ENCODE measurements at regions not wholly inside any gene's neighbourhood (a gene's known extent, or its start where the extent isn't known, plus 50 kb on each side); places are given as distances from the start of the nearest gene placed in this dataset.

- no peak overlapping the region for H3K27ac ChIP-seq
- TF ChIP-seq MYC (IDR thresholded peaks at IDR 0.05; ENCODE audit: borderline replicate concordance, low read length) (no peak), GATA3 (IDR thresholded peaks at IDR 0.05; ENCODE audit: borderline replicate concordance) (no peak), EHF (CRISPR knock-in tag; IDR thresholded peaks at IDR 0.05) (no peak), FOSL2 (IDR thresholded peaks at IDR 0.05) (no peak), FOSL2 (CRISPR knock-in tag; IDR thresholded peaks at IDR 0.05) (no peak), ELK1 (IDR thresholded peaks at IDR 0.05; ENCODE audit: low read depth, low read length) (no peak), MAZ (IDR thresholded peaks at IDR 0.05; ENCODE audit: borderline replicate concordance, low read depth, low read length) (no peak), REST (IDR thresholded peaks at IDR 0.05) (no peak), HOXB5 (CRISPR knock-in tag; IDR thresholded peaks at IDR 0.05) (no peak), ZSCAN20 (CRISPR knock-in tag; IDR thresholded peaks at IDR 0.05) (no peak), ESRRA (IDR thresholded peaks at IDR 0.05; ENCODE audit: borderline replicate concordance, low read length) (no peak), TP53 (CRISPR knock-in tag; IDR thresholded peaks at IDR 0.05) (no peak), BCL3 (IDR thresholded peaks at IDR 0.05) (no peak), HDAC2 (IDR thresholded peaks at IDR 0.05) (no peak), JUNB (IDR thresholded peaks at IDR 0.05) (no peak), RNF2 (IDR thresholded peaks at IDR 0.05; ENCODE audit: borderline replicate concordance, low read depth) (no peak), RCOR1 (IDR thresholded peaks at IDR 0.05; ENCODE audit: low read depth, low read length) (no peak), CBX8 (IDR thresholded peaks at IDR 0.05) (no peak), ZC3H11A (IDR thresholded peaks at IDR 0.05) (no peak), ZFP36 (IDR thresholded peaks at IDR 0.05; ENCODE audit: borderline replicate concordance, partially characterized antibody) (no peak)
- ChIA-PET POLR2A (no interaction called here), CTCF (no interaction called here)
- no peak for DNase-seq (ENCODE audit: low read depth in 1 of 2, low spot score in 1 of 2)
- no peak for ATAC-seq
- no peaks in the 10 kb centered on the region for H3K9me3 ChIP-seq
- H3K4me1 ChIP-seq: peaks cover 26% of the 10 kb centered on the region
- FAIRE-seq: no peak
- no peak overlapping the region for H3K4me2 ChIP-seq
- H3K4me3 ChIP-seq: no peak overlapping the region
These were observed 50.7 kb upstream of the TNFRSF21 start for GRCh38 chr6:47360388-47360787.

DNA sequence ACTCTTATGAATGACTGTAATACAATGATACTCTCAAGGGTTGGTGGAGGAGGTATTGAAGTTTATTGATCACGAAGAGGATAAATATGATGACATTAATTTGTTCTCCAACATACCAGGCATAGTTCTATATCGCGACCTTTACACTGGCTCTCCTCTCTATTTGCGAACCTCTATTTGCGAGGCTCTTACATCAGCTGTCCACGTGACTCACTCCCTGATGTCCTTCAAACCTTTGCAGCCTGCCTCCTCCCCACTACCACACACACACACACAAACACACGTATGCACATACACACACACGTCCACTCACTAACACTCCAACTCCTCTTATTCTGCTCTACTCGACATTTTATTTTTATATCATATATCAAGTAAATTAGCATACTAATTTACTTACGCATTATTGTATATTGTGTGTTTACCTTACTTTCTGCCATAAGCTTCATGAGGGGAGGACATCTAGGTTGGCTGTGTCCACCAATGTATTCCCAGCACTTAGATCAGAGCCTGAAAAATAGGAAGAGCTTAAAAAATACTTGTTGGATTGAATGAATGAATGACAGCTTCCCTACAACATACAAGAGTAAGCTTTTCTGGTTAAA lies 53.3 kb upstream of the TNFRSF21 start:
- FAIRE-seq (no peak), ATAC-seq (peak; percentile 70 to 85; a peak in 5 of 6 replicates), DNase-seq (ENCODE audit: low read depth in 1 of 2, low spot score in 1 of 2) (peak in 1 of 2 experiments; percentile 68)
- H3K4me2 ChIP-seq: peak overlapping the region; percentile 59
- H3K4me1 ChIP-seq: peaks cover 31% of the 10 kb centered on the region
- no peaks in the 10 kb centered on the region for H3K9me3 ChIP-seq
- ChIA-PET POLR2A (no interaction called here), CTCF (interaction anchor here (1.2 kb wide), 1 partner anchor 265 kb away, joined by 3 read pairs; no protein-coding TSS in a partner anchor)
- no peak for TF ChIP-seq CHD4 (IDR thresholded peaks at IDR 0.05; ENCODE audit: borderline replicate concordance)
- TF ChIP-seq, protein P1, sequence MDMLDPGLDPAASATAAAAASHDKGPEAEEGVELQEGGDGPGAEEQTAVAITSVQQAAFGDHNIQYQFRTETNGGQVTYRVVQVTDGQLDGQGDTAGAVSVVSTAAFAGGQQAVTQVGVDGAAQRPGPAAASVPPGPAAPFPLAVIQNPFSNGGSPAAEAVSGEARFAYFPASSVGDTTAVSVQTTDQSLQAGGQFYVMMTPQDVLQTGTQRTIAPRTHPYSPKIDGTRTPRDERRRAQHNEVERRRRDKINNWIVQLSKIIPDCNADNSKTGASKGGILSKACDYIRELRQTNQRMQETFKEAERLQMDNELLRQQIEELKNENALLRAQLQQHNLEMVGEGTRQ (IDR thresholded peaks at IDR 0.05): peak; percentile 49; the same call in 1 of the 2 replicates
- WGBS (ENCODE audit: missing lambda C conversion rate): 27% methylated on average over 10 of the region's 10 CpGs
- peak overlapping the region; percentile 65 to 72; a peak in 5 of 6 replicates for H3K27ac ChIP-seq
- H3K4me3 ChIP-seq: no peak overlapping the region
